Pulmonary artery endothelial cell (primary cell): ENCODE measurements at regions not wholly inside any gene's neighbourhood (a gene's known extent, or its start where the extent isn't known, plus 50 kb on each side); places are given as distances from the start of the nearest gene placed in this dataset.
"Not testable (repeated sequence)": the region's sequence is repeated elsewhere in the genome, so short reads cannot be mapped to it uniquely, and the experiment has no call there.

ENCODE experiments used
- DNase-seq: peaks from one replicate; pipeline ENCODE4 v3.0.0-alpha.2; 2011; ENCODE audit warnings: low read depth, low spot score

DNA sequence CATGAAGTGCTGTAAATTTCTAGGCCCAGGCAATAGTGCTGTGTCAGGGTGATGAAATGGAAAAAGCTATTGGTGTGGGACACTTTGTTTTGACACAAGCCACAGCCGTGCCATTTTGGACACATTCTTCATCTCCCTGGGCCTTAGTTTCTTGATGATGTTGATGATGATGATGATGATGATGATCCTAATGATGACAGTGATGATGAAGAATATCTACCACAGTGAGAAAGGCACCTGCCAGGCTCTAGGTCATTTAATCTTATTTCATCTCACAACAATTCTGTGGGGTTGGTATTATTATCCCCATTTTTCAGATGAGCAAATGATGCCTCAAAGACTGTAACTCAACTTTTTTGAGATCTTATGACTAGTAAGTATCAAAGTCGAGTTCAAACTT lies 102.2 kb upstream of the STC2 start:
- DNase-seq, result no peak

DNA sequence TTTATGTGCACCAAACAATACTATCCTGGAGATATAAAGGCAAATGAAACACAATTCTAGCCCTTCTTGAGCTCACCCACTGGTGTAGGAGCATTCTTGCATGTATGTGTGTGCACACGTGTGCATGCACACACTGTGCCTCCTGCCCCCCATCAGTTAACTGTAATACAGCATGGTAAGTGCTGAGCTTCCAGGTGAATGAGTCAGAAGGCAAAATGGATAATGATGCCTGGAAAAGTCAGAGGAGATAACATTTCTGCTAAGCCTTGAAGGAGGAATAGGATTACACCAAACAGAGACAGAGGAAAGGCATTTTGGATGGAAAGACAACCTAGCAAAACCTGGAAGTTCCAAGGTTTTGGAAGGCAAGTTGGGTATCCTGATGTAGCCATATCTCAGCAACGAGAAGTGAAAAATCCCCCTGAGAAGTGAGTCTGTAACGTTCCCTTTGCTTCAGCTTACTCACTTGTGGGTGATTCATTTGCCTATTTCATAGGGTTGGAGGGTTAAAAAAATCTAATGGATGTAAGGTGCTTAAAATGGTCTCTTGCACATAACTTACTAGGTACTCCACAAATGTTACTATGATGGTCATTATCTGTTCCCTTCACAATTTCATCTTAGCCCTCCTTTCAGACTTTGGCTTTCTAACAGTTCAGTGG lies 101.4 kb upstream of the STC2 start:
- no peak for DNase-seq

DNA sequence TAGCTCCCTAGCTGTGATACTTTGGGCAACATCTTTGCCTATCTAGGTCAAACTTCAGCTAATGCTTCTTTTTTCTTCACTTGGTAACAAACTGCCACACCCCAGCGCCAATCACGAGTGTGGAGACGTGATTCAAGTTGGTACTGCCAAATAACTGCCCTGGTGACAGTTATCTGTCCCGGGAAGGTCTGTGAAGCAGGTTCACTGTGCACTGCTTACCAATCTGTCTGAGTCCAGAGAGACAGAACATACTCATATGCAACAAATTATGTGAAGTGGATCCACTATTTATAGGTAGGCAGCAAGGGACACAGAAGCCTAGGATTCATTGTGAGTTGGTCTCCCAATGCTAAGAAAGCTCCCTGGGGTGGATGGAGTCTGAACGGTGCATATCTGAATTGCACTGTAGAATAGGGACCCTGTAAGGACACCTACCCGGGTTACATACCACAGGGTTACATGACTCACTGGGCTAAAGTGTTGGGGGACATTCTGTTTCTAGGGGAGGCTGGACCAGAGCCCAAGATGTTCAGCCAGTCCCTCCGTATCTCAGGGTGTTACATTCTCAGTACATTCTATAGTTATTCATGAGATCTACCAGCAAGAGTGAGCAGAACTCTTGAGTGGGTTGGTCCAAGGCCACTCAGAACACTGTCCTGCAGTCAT lies 95.4 kb upstream of the STC2 start:
- no peak for DNase-seq

DNA sequence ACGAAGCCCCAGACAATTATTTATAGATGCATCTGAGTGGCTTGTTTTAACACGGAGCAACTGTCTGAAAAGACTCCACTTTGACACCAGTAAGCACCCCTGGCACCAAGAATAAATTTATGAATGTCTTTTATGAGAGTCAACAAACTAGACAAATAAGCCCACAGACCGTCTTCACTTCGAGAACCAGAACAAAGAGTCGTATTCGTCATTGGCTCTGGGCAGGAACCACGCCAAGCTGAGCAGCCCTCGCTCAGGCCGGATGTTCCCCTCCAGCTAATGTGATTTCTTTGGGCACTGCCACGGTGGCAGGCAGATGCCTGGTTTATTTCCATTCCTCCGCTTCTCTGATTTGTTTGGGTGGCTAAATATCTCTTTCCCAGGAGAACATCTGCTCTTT lies 91.9 kb upstream of the STC2 start:
- DNase-seq, result no peak

DNA sequence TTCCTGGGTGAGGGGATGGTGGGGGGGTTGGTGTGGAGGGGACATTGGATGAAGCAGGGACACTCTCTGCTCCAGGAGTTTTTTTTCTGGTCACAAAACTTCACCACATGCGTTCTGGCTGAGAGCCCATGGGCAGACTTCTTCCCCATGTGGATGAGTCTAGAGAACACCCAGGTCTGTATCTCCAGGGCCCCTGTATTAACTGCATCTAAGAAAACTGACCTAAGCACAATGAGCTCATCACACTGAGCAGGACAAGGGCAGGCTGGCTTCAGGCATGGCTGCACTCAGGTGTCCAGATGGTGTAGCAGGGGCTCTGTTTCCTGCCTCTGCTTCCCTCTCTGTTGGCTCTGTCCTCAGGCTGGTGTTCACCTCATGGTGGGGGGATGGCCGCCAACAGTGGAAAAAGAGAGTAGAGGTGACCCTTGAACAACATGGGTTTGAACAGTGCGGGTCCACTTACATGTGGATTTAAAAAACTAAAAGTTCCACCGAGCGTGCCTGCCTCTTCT lies 85.3 kb upstream of the STC2 start:
- no peak for DNase-seq

DNA sequence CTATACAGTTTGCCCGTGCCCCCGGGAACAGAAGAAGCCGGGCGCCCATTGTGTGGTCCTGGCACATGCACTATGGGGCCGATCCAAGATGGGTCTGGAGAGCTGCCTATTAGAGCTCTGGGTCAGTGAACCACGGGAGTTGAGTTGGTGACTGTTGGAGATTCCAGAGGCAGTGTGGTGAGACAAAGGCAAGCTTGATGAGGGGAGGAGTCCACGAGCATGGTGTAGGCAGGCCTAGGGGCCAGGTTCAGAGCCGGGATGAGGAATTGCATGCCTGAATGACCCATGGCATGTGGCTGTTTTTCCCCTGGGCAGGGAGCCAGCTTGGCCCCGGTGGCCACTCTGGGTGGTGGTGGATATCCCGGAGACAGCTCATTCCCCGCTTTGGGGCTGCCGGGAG lies 84.4 kb upstream of the STC2 start:
- DNase-seq, result no peak

DNA sequence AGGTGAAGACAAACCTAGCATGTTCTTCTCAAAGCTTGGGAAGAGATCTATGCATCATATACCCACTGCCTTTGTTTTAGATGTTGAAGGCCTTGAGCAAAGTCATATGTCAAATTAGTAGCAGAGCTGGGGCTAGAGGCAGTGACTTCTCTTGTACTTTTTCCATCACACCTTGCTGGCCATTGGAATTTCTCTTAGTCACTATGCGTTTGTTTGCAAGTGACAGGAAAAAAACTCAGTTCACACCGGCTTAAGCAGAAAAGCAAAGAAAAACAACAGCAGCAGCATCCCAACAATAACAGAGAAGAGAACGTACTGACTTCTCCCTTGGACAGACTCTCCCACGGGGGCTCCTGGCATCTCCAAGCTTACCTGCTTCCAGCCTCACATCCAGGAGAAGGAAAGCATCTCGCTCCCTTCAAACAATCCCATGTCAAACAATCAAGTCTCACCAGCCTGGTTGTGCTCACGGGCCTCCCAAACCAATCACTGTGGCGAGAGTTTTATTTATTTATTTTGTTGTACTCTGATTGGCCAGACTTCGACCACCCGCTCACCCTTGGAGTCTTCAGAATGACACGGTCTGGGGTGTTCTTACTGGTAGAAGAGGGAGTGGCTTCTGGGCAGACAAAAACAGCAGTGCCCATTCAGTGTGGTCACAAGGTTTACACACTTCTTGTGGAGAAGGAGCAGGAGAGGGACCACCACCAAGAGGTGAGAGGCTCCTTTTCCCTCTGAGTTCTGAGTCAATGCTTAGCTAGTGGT lies 83.8 kb upstream of the STC2 start:
- DNase-seq, result no peak

DNA sequence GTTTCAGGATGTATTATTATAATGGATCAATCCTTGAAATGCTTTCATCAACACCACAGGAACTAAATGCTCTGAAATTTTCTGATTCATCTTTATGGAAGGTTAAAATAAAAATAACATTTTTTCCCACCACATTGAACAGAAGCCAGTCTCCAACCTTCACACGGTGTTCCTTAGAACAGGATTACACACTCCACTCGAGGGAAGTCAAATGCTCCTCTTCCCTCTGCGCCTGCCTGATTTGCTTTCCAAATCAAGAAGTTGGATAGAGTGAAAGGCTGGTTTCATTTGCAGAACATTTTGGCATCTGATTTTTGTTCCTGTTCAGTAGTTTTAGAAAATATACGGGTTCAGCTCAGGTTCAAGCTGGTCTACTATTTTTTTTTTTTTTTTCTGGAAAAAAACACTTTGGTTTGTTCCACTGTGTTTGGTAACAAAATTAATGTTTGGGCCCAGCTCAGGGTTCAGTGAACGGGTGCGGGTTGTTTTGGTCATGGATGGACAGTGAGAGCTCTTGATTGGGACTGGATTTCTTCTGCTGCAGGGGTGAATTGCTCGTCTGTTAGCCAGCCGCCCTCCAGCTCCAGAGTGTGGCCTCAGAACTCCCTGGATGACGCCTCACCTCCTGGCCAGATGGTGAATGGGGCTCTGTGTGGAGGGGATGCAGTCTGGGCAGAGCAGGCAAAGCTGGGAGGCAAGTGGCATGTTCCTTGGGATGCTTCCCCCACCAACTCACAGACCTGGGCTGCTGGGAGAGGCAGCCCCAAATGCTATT lies 82.4 kb upstream of the STC2 start:
- DNase-seq, result no peak

DNA sequence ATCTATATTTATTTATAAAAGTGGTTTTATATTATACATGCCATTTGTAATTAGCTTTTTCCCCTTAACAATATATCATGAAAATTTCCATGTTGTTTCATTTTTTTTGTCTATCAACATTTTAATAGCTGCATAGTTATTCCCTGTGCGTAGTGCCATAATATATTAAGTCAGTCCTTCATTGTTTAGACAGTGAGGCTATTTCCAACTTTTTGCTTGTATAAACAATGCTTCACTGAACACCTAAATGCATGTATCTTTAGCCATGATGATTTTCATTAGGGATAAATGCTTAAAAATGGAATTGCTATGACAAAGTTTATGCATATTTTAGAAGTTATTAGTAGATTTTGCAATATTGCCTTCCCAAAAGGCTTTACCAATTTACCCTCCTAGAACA lies 80.7 kb upstream of the STC2 start:
- DNase-seq, result no peak

DNA sequence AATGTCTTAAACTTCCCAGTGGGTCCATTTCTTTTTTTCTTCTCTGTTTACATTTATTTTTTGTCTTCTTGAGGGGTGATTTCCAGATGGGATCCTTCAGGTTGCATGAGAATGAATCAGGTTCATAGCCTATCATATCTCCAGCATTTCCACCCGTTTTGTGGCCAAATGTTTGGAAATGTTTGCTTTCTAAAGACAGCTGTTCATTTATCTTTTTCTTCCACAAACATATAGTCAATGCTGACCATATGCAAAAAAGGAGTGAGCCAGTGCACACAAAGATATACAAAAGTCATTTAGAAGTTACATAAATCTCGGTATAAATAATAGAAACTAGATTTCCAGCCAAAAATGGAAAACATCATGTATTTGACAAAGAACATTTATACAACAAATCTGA lies 71.6 kb upstream of the STC2 start:
- DNase-seq, result no peak

DNA sequence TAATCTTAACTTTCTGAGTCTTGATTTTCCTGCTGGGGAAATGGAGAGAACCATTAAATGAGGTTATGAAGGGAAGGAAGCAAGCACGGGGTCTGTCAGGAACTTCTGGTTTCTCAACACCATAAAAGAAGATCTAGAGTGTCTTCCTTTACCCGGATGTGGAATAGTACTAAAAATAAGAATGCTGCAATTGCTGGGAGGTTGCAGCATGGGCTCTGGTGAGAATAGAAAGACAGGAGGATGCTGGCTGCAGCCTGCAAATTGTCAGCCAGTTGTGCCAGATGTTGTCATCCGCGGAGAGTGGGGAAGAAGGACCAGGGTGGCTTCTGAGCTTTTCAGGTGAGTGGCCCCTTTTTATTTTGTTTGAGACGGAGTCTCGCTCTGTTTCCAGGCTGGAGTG lies 69.3 kb upstream of the STC2 start:
- DNase-seq, result no peak

DNA sequence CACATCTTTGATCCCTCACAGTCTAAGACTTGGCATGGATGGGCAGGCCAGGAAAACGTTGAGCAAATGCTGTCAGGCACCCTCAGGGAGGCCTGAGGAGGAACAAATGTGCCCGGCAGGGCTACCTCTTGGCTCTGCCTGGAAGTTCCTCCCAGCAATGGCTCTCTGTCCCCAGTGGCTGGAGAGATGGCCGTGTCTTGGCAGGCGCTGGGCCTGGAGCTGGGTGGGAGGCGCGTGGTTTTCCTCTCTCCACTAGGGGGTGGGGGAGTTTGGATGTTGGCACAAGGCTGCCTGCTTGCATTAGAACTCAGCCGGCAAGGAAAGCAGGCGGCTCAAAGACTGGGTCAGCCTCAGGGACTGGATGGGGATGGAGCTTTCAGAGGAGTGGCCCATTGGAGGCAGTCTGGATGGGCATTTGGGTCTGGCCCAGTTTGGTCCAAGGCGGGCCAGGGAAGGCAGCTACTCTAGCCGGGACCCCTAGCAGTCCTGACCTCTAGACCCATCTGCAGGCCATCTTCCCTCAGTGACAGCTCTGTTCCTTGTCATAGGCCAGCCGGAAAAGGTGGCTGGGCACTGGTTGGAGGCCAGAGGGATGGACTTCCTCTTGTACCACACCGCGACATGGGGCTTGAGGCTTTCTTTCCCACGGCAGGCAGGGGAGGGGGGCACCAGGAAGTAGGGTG lies 68.2 kb upstream of the STC2 start:
- DNase-seq, result no peak

DNA sequence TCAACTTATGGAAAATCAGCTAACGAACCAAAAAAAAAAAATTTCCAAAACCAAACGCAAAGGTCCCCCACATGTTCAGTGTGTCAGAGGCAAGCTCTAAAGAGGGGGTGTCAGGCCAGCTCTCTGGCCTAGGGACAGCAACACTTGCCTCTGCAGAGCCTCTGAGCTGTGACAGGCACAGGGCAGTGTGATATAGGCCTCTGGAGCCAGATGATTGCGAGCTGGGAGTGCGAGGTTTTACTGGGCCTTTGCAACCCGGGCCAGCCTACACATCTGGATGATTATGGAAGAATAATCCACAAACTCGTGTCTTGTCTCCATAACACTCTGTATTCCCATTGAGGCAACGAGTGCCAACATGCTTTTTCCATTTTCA lies 67.7 kb upstream of the STC2 start:
- no peak for DNase-seq

DNA sequence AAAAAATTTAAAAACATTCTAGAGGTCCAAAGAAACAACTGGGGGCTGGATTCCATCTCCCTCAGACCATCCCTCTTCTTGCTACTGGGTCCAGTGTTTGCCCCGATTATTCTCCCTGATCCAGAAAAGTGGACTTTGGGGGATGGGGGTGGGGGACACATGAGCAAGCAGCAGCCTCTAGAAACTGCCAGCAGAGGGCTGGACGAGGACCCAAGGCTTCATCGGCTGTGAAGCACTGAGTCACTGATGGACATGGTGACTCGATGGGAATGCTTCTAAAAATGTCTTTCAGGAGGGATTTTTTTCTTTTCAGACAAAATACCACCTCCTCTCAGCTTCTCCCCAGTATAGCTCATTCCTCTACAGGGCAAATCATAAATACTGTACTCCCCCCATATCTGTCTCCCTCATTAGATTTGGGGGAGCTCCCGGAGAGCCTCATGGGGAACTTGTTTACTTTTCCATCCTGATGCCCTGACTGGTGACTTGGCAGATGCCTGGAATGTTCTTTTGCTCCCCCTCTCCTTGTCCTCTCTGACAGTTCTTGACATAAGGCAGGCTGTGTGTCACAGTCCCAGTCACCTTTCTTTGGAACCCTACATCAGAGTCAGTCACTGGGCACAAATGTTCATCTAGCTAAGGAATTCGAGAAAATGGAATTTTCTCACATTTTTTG lies 67.2 kb upstream of the STC2 start:
- no peak for DNase-seq

DNA sequence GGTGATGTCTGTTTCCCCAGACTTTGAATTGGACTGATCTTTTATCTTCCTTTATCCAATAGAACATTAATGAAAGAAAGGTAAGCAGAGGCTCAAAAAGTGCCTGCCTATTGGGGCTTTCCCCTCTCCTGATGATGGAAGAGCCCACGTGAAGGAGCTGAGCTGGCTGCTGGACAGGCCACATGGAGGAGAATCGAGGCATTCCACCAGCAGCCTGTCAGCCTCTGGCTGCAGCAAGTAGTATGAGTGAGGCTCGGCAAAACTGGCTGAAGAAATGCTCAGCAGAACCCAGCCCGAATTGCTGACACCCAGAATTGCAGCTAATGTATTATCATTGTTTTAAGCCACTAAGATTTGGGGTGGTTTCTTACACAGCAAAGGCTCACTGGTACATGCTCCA lies 66.5 kb upstream of the STC2 start:
- no peak for DNase-seq

DNA sequence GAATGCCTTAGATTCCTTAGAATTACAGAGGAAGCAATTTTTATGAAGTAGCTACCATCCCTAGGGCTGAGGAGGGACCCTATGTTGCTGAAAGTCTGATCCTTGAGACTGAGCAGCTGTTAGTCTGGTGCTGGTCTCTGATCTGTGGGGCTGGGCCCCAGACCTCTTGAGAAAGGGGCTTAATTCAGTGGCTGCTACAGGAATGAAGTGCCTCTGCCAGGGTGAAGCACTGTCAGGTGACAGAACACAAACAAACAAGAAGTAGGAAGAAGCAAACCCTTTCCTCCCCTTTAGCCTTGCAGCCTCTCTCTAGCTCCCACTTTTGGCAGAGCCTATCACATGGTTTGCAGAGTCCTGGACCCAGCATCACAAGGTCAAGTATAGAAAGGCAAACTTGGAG lies 64.0 kb upstream of the STC2 start:
- DNase-seq, result no peak

DNA sequence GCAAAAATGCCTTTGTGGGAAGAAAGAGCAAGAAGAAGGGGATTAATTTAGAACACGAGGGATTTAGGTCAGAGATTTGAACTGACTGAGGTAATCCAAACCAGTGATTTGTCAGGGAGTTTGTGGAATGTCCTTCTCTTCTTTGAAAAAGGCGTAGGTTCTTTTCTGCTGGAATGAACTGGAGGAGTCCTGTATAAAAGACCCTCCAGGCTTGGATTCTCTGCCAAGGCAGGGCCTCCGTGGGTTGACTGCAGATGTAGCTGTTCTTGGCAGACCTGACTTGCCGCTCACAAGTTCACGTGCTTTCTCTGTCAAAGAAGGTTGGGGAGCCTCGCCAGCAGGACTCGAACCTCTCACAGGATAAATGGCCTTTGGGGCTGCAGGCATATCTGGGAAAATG lies 62.8 kb upstream of the STC2 start:
- DNase-seq, result no peak

DNA sequence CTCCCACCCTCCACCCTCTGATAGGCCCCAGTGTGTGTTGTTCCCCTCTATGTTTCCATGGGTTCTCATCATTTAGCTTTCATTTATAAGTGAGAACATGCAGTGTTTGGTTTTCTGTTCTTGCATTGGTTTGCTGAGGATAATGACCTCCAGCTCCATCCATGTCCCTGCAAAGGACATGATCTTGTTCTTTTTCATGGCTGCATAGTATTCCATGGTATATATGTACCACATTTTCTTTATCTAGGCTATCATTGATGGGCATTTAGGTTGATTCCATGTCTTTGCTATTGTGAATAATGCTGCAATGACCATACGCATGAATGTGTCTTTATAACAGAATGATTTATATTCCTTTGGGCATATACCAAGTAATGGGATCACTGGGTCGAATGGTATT lies 59.1 kb upstream of the STC2 start:
- DNase-seq, result not testable (repeated sequence)

DNA sequence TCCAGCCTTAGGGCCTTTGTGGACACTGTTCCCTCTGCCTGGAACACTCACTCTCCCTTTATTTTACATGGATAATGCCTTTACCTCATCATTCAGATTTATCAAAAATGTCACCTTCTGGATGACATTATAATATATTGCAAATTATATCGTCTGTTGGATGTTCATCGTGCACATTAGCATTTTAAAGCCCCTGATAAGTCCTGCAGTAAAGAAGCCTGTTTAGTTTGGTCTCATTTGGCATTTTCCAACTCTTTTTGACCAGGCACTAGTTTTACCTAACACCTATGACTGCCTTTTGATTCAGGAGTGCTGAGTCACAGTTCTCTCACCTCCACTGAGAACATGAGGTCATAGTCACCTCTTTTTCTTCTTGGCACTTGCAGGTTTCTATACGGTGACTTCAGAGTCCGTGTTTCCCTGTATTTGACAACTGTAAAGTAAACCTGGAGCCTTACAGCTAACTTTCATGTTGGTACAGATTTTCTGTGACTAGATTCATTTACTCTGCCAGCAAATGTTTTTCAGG lies 57.7 kb upstream of the STC2 start:
- DNase-seq, result no peak

DNA sequence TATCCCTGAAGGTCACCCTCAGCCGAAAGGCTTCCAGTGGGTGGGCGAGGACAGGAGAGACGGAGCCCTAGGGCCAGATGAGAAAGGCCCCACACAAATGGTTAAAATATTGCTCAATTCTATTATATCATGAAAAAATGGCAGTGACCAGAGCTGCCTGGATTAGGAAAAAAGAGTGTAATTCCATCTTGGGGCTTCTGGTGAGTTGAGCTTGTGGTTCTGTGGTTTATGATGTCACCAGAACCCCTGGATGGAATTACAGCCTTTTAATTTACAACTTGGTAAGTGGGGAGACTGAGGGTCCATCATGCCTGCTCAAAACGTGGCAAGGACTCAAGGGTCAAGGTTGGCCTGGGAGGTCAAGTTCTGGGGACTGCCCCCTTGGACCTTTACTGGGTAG lies 55.5 kb upstream of the STC2 start:
- no peak for DNase-seq

DNA sequence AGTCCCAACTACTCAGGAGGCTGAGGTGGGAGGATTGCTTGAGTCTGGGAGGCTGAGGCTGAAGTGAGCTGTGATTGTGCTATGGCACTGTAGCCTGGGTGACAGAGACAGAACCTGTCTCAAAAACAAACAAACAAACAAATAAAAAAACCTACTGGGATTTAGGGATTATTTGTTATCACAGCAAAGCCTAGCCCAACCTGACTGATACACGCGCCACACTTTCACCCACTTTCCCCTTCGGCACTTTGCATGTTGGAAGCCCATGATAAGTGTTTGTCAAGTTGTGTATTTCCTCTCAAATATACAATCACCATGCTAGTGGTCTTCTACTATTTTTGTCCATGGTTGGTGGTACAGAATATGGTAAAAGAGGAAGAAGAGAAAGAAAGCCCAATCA lies 50.5 kb upstream of the STC2 start:
- DNase-seq, result no peak
